ENCODE measurements at regions not wholly inside any gene's neighbourhood (a gene's known extent, or its start where the extent isn't known, plus 50 kb on each side); places are given as distances from the start of the nearest gene placed in this dataset.

DNA sequence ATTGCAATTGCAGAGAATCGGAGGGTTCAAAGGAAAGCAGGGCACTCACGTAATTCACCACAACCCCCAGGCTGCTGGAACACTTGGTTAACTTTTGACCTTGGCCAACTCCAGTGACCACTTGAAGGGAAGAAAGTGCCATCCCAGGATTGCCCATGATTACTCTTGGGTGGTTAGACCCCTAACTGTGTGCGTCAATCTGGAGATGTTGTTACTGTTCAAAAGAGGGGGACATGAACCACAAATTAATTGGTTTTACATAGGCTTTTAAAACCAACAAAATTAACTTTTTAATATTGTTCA lies 50.1 kb upstream of the NCOA3 start:
- H3K4me3 ChIP-seq (ENCODE audit: low read depth, low read length), result no peak overlapping the region
- in situ Hi-C loops (cut with HindIII; ENCODE audit: low sequenced_read_pairs), result no loop called here
- no peak for DNase-seq (ENCODE audit: low read depth)
- TF ChIP-seq, protein P1, sequence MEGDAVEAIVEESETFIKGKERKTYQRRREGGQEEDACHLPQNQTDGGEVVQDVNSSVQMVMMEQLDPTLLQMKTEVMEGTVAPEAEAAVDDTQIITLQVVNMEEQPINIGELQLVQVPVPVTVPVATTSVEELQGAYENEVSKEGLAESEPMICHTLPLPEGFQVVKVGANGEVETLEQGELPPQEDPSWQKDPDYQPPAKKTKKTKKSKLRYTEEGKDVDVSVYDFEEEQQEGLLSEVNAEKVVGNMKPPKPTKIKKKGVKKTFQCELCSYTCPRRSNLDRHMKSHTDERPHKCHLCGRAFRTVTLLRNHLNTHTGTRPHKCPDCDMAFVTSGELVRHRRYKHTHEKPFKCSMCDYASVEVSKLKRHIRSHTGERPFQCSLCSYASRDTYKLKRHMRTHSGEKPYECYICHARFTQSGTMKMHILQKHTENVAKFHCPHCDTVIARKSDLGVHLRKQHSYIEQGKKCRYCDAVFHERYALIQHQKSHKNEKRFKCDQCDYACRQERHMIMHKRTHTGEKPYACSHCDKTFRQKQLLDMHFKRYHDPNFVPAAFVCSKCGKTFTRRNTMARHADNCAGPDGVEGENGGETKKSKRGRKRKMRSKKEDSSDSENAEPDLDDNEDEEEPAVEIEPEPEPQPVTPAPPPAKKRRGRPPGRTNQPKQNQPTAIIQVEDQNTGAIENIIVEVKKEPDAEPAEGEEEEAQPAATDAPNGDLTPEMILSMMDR (IDR thresholded peaks at IDR 0.05; ENCODE audit: low read depth, low read length, missing control alignments), result no peak
